ENCODE measurements at regions not wholly inside any gene's neighbourhood (a gene's known extent, or its start where the extent isn't known, plus 50 kb on each side); places are given as distances from the start of the nearest gene placed in this dataset.
A peak's percentile ranks its signal among the peaks of the same experiment; 100 is the strongest.

DNA sequence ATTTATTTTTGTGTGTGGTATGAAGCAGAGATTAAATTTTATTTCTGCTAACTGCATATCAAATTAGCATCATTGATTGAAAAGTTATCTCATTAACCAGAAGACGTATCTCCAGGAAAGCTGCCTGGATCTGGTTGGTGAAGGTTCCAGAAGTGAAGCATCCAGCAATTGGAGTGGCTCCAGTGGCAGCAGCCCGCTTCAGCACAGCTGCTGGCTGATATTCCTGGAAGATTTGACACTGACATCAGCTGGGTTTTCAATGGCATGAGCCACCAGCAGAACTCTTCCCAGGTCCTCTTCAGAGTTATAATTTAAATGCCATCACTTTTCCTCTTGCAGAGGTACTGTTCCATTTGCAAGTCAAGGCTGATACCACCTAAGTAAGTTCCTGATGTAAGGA, 363.5 kb downstream of the BCKDHB start:
- DNase-seq (peak in 1 of 3 donors; percentile 21), ATAC-seq (ENCODE audit: insufficient read depth, low FRiP score) (no peak)
- TF ChIP-seq, protein P1, sequence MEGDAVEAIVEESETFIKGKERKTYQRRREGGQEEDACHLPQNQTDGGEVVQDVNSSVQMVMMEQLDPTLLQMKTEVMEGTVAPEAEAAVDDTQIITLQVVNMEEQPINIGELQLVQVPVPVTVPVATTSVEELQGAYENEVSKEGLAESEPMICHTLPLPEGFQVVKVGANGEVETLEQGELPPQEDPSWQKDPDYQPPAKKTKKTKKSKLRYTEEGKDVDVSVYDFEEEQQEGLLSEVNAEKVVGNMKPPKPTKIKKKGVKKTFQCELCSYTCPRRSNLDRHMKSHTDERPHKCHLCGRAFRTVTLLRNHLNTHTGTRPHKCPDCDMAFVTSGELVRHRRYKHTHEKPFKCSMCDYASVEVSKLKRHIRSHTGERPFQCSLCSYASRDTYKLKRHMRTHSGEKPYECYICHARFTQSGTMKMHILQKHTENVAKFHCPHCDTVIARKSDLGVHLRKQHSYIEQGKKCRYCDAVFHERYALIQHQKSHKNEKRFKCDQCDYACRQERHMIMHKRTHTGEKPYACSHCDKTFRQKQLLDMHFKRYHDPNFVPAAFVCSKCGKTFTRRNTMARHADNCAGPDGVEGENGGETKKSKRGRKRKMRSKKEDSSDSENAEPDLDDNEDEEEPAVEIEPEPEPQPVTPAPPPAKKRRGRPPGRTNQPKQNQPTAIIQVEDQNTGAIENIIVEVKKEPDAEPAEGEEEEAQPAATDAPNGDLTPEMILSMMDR (IDR thresholded peaks at IDR 0.05; ENCODE audit: control extremely low read depth, extremely low read depth): no peak
- 79 to 89% methylated on average over 2 of the region's 2 CpGs for WGBS, 2 donors
- no peak overlapping the region for H3K4me3 ChIP-seq
- no peak overlapping the region for H3K27ac ChIP-seq (ENCODE audit: low read depth in 1 of 2, low read length in 1 of 2)
- peaks cover 0 to 6% (median 0%) of the 10 kb centered on the region in 5 donors for H3K4me1 ChIP-seq (ENCODE audit: control insufficient read depth in 5 of 5, insufficient read depth in 5 of 5, low read length in 5 of 5)
- H3K27me3 ChIP-seq (ENCODE audit: control insufficient read depth in 3 of 3, insufficient read depth in 3 of 3, low read length in 2 of 3): no peaks in the 10 kb centered on the region
- no peaks in the 10 kb centered on the region for H3K9me3 ChIP-seq (ENCODE audit: control insufficient read depth in 4 of 4, insufficient read depth in 3 of 4, low read length in 3 of 4)
- H3K9ac ChIP-seq (ENCODE audit: insufficient read depth in 1 of 2, low read length in 2 of 2): no peak overlapping the region
- H3K36me3 ChIP-seq (ENCODE audit: control insufficient read depth in 4 of 4, insufficient read depth in 4 of 4, low read length in 4 of 4): no peaks in the 10 kb centered on the region

DNA sequence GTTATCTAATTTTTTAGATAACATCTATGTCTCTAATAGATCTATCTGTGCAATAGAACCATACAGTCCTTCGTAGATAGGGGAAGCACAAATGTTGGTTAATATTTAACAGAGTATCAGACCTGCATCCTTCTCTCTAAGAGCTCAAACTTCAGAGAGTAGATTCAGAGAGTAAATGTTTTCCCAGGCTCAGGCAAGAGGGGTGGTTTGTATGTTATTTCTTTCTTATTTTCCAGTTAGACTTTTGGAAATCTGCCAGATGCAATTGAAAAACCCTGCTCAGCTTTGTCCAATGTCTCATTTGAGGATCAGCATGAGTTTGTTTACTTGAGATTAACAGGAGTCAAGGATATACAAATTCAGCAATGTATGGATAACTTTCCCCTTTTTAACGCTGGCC, 361.9 kb downstream of the BCKDHB start:
- H3K9me3 ChIP-seq (ENCODE audit: control insufficient read depth in 4 of 4, insufficient read depth in 3 of 4, low read length in 3 of 4): no peaks in the 10 kb centered on the region
- no peak overlapping the region for H3K4me3 ChIP-seq
- H3K27ac ChIP-seq (ENCODE audit: low read depth in 1 of 2, low read length in 1 of 2): no peak overlapping the region
- DNase-seq (peak in 2 of 3 donors; percentile 60 to 69), ATAC-seq (ENCODE audit: insufficient read depth, low FRiP score) (no peak)
- H3K27me3 ChIP-seq (ENCODE audit: control insufficient read depth in 3 of 3, insufficient read depth in 3 of 3, low read length in 2 of 3): no peaks in the 10 kb centered on the region
- no peaks in the 10 kb centered on the region for H3K36me3 ChIP-seq (ENCODE audit: control insufficient read depth in 4 of 4, insufficient read depth in 4 of 4, low read length in 4 of 4)
- 61 to 63% methylated on average over 2 of the region's 2 CpGs for WGBS, 2 donors
- H3K4me1 ChIP-seq (ENCODE audit: control insufficient read depth in 5 of 5, insufficient read depth in 5 of 5, low read length in 5 of 5): peaks cover 0 to 6% (median 0%) of the 10 kb centered on the region in 5 donors
- no peak overlapping the region for H3K9ac ChIP-seq (ENCODE audit: insufficient read depth in 1 of 2, low read length in 2 of 2)
- TF ChIP-seq, protein P1 (IDR thresholded peaks at IDR 0.05; ENCODE audit: control extremely low read depth, extremely low read depth): no peak

DNA sequence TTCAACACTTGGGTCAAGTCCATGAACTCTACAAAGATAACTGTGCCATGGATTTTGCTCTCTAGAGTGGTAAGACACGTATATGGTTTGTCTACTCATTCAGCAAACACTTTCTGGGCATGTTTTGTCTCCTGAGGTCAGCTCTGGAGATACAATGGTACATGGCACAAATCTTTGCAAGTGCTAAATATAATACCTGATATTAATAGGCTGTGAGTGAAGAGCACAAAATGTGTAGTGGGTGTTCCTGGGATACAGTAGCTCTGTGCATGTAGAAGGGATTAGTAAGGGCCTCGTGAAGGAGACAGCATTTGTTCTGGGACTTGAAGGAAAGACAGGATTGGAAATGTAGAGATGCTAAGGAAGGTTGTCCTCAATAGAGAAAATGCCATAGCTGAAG, 360.9 kb downstream of the BCKDHB start:
- no peak for DNase-seq
- no peaks in the 10 kb centered on the region for H3K36me3 ChIP-seq (ENCODE audit: control insufficient read depth in 4 of 4, insufficient read depth in 4 of 4, low read length in 4 of 4)
- peaks cover 0 to 6% (median 0%) of the 10 kb centered on the region in 5 donors for H3K4me1 ChIP-seq (ENCODE audit: control insufficient read depth in 5 of 5, insufficient read depth in 5 of 5, low read length in 5 of 5)
- TF ChIP-seq, protein P1 (IDR thresholded peaks at IDR 0.05; ENCODE audit: control extremely low read depth, extremely low read depth): no peak
- no peak for ATAC-seq (ENCODE audit: insufficient read depth, low FRiP score)
- no peak overlapping the region for H3K4me3 ChIP-seq
- no peak overlapping the region for H3K27ac ChIP-seq (ENCODE audit: low read depth in 1 of 2, low read length in 1 of 2)
- no peaks in the 10 kb centered on the region for H3K27me3 ChIP-seq (ENCODE audit: control insufficient read depth in 3 of 3, insufficient read depth in 3 of 3, low read length in 2 of 3)
- no peak overlapping the region for H3K9ac ChIP-seq (ENCODE audit: insufficient read depth in 1 of 2, low read length in 2 of 2)
- 88 to 94% methylated on average over 2 of the region's 2 CpGs for WGBS, 2 donors
- H3K9me3 ChIP-seq (ENCODE audit: control insufficient read depth in 4 of 4, insufficient read depth in 3 of 4, low read length in 3 of 4): no peaks in the 10 kb centered on the region

DNA sequence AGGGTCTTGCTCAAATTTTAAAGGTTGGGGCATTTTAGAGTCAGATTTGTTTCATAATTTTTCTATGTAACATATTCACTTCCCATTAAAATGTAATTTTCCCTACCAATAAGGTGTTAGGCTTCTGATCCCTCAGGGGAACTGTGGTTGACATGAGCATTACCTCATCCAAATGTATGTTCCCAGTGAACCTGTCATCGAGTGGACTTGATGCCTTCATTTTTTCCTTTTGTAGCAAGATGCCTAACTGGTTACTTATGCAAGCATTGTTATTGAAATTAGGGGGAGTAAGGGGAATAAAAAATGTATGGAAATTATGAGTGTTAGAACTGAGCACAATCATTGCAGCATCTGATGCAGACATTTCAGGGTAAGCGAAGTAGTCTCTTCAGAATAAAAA, 360.5 kb downstream of the BCKDHB start:
- TF ChIP-seq, protein P1 (IDR thresholded peaks at IDR 0.05; ENCODE audit: control extremely low read depth, extremely low read depth): no peak
- DNase-seq (no peak), ATAC-seq (ENCODE audit: insufficient read depth, low FRiP score) (no peak)
- peaks cover 0 to 6% (median 0%) of the 10 kb centered on the region in 5 donors for H3K4me1 ChIP-seq (ENCODE audit: control insufficient read depth in 5 of 5, insufficient read depth in 5 of 5, low read length in 5 of 5)
- no peaks in the 10 kb centered on the region for H3K36me3 ChIP-seq (ENCODE audit: control insufficient read depth in 4 of 4, insufficient read depth in 4 of 4, low read length in 4 of 4)
- 89 to 94% methylated on average over 2 of the region's 2 CpGs for WGBS, 2 donors
- H3K27me3 ChIP-seq (ENCODE audit: control insufficient read depth in 3 of 3, insufficient read depth in 3 of 3, low read length in 2 of 3): no peaks in the 10 kb centered on the region
- H3K27ac ChIP-seq (ENCODE audit: low read depth in 1 of 2, low read length in 1 of 2): peak overlapping the region in 1 of 2 donors; percentile 21
- H3K9ac ChIP-seq (ENCODE audit: insufficient read depth in 1 of 2, low read length in 2 of 2): no peak overlapping the region
- H3K9me3 ChIP-seq (ENCODE audit: control insufficient read depth in 4 of 4, insufficient read depth in 3 of 4, low read length in 3 of 4): no peaks in the 10 kb centered on the region
- H3K4me3 ChIP-seq: no peak overlapping the region

Measured in lung (tissue), 11 donors.